Liver (tissue), 8 donors: ENCODE measurements at regions not wholly inside any gene's neighbourhood (a gene's known extent, or its start where the extent isn't known, plus 50 kb on each side); places are given as distances from the start of the nearest gene placed in this dataset.

Source experiments
- DNase-seq: peaks from one replicate; pipeline ENCODE4 v3.0.0-alpha.2; 2017; ENCODE audit warnings: low spot score
- H3K27ac ChIP-seq, 2 donors: one replicate each; pipeline ENCODE4 v1.7.0; 2013; ENCODE audit warnings: inconsistent platforms in 2 of 2, low read length in 2 of 2, control low read depth in 1 of 2, low read depth in 1 of 2, mild to moderate bottlenecking in 1 of 2
- H3K27me3 ChIP-seq, 4 donors: one replicate each; pipeline versions ENCODE4 v1.6.1 to v1.7.0; 2013; ENCODE audit warnings: low read length in 3 of 4, inconsistent platforms in 1 of 4, mild to moderate bottlenecking in 1 of 4, moderate library complexity in 1 of 4; ENCODE audit not compliant: control insufficient read depth in 4 of 4, insufficient read depth in 4 of 4
- H3K36me3 ChIP-seq, 4 donors: one replicate each; pipeline versions ENCODE4 v1.6.1 to v1.7.0; 2013; ENCODE audit warnings: low read length in 3 of 4, mild to moderate bottlenecking in 3 of 4, low read depth in 1 of 4, moderate library complexity in 1 of 4; ENCODE audit not compliant: control insufficient read depth in 4 of 4, insufficient read depth in 3 of 4
- H3K4me1 ChIP-seq, 4 donors: one replicate each; pipeline versions ENCODE4 v1.6.1 to v1.7.0; 2013; ENCODE audit warnings: low read length in 3 of 4, mild to moderate bottlenecking in 3 of 4, moderate library complexity in 1 of 4; ENCODE audit not compliant: control insufficient read depth in 4 of 4, insufficient read depth in 4 of 4
- H3K4me3 ChIP-seq, 3 donors: one replicate each; pipeline versions ENCODE4 v1.6.1 to v1.7.0; 2013; ENCODE audit warnings: low read length in 3 of 3, control low read depth in 1 of 3, low read depth in 1 of 3, mild to moderate bottlenecking in 1 of 3
- H3K9ac ChIP-seq, 2 donors: one replicate each; pipeline ENCODE4 v1.7.0; 2013; ENCODE audit warnings: low read length in 2 of 2, mild to moderate bottlenecking in 2 of 2, moderate library complexity in 2 of 2, control low read depth in 1 of 2, low read depth in 1 of 2
- H3K9me3 ChIP-seq, 4 donors: one replicate each; pipeline versions ENCODE4 v1.6.1 to v1.7.0; 2013; ENCODE audit warnings: low read length in 3 of 4; ENCODE audit not compliant: control insufficient read depth in 4 of 4
- EGR1 ChIP-seq, 2 donors: IDR thresholded peaks; 2 replicates each; pipeline ENCODE4 v1.6.1; 2016 to 2018; ENCODE audit warnings: antibody characterized with exemption in 2 of 2, low read depth in 2 of 2
- FOXA2 ChIP-seq: IDR thresholded peaks from 2 replicates; pipeline ENCODE4 v1.6.1; 2016; ENCODE audit warnings: antibody characterized with exemption
- GABPA ChIP-seq, 2 donors: IDR thresholded peaks in 1 of 2; conservative IDR thresholded peaks in 1 of 2; 2 replicates each; pipeline ENCODE4 v1.6.1; 2016; ENCODE audit warnings: antibody characterized with exemption in 2 of 2, mild to moderate bottlenecking in 1 of 2, moderate library complexity in 1 of 2
- HNF4A ChIP-seq, 2 donors: conservative IDR thresholded peaks; 2 replicates each; pipeline ENCODE4 v1.6.1; 2016; ENCODE audit warnings: antibody characterized with exemption in 2 of 2, mild to moderate bottlenecking in 2 of 2
- HNF4G ChIP-seq: IDR thresholded peaks from 2 replicates; pipeline ENCODE4 v1.6.1; 2016; ENCODE audit warnings: antibody characterized with exemption
- JUND ChIP-seq, 2 donors: IDR thresholded peaks; 2 replicates each; pipeline ENCODE4 v1.6.1; 2016; ENCODE audit warnings: antibody characterized with exemption in 2 of 2
- NR2F2 ChIP-seq: IDR thresholded peaks from 2 replicates; pipeline ENCODE4 v1.6.1; 2016; ENCODE audit warnings: antibody characterized with exemption
- RAD21 ChIP-seq, 2 donors: IDR thresholded peaks; 2 replicates each; pipeline ENCODE4 v1.6.1; 2016; ENCODE audit warnings: antibody characterized with exemption in 2 of 2, mild to moderate bottlenecking in 2 of 2
- RXRA ChIP-seq, 2 donors: IDR thresholded peaks; 2 replicates each; pipeline ENCODE4 v1.6.1; 2017 to 2018; ENCODE audit warnings: antibody characterized with exemption in 2 of 2, mild to moderate bottlenecking in 1 of 2
- SP1 ChIP-seq: IDR thresholded peaks from 2 replicates; pipeline ENCODE4 v1.6.1; 2018; ENCODE audit warnings: antibody characterized with exemption, mild to moderate bottlenecking
- TAF1 ChIP-seq: conservative IDR thresholded peaks from 2 replicates; pipeline ENCODE4 v1.6.1; 2016; ENCODE audit warnings: antibody characterized with exemption, mild to moderate bottlenecking
- YY1 ChIP-seq: IDR thresholded peaks from 2 replicates; pipeline ENCODE4 v1.6.1; 2016; ENCODE audit warnings: antibody characterized with exemption, mild to moderate bottlenecking
- WGBS: extraction: QIAGEN DNeasy Blood & Tissue Kit; methylation state at CpG from one replicate; pipeline ENCODE4 v1.1.7; 2013; 5-methylcytosine and 5-hydroxymethylcytosine counted together
- TF ChIP-seq, protein P1 (sequence below): fragments of 150-350 bp; IDR thresholded peaks from 2 replicates; pipeline ENCODE4 v1.5.1; 2017; ENCODE audit warnings: improper control_type of control experiment, low read depth, low read length; ENCODE audit not compliant: missing input control
- TF ChIP-seq, protein P2 (sequence below): IDR thresholded peaks from 2 replicates; pipeline ENCODE4 v1.6.1; 2016; ENCODE audit warnings: antibody characterized with exemption, mild to moderate bottlenecking
- TF ChIP-seq, protein P3 (sequence below): IDR thresholded peaks from 2 replicates; pipeline ENCODE4 v1.6.1; 2016; ENCODE audit warnings: antibody characterized with exemption
- TF ChIP-seq, protein P4 (sequence below): IDR thresholded peaks from 2 replicates; pipeline ENCODE4 v1.6.1; 2016; ENCODE audit warnings: antibody characterized with exemption
- donor health status: healthy.
- donor health status: healthy.
- donor health status: healthy.
- donor health status: healthy.
- donor health status: healthy.

DNA sequence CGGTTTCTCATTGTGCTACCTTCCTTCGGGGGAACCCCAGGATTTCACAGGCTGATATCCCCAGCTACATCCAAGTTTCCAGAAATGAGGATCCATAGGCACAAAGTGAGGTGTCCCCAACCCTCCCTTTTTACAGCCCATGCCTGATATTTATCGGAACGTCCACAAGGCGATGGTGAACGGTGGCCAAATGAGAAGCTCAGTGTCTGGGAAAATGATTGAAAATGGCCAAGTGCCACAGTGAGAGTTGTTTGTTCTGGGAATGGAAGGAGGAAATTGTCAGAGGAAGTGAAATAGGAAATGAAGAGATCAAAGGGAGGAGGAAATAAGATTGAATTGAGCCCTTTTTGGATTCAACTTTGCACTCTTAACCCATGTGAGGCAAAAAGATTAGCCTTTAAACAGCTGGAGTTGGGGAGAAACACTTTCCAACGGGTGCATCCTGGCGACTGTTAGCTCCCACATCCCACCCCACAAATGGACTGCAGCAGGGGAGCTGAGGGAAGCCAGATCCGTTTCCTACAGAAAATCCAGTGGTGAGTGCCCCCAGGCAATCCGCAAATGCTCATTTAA lies 294.4 kb upstream of the IRX5 start:
- DNase-seq: no peak
- H3K27me3 ChIP-seq: no peaks in the 10 kb centered on the region
- 71% methylated on average over 10 of the region's 10 CpGs for WGBS
- no peaks in the 10 kb centered on the region for H3K36me3 ChIP-seq
- H3K9ac ChIP-seq: no peak overlapping the region
- no peak overlapping the region for H3K4me3 ChIP-seq
- H3K27ac ChIP-seq: no peak overlapping the region
- no peaks in the 10 kb centered on the region for H3K9me3 ChIP-seq
- no peak for TF ChIP-seq HNF4G
- TF ChIP-seq SP1: no peak
- peak; percentile 59 for TF ChIP-seq NR2F2
- TF ChIP-seq GABPA (IDR thresholded peaks at IDR 0.05 in 1 of 2, conservative IDR thresholded peaks at IDR 0.05 in 1 of 2): no peak
- no peak for TF ChIP-seq YY1
- H3K4me1 ChIP-seq: no peaks in the 10 kb centered on the region

DNA sequence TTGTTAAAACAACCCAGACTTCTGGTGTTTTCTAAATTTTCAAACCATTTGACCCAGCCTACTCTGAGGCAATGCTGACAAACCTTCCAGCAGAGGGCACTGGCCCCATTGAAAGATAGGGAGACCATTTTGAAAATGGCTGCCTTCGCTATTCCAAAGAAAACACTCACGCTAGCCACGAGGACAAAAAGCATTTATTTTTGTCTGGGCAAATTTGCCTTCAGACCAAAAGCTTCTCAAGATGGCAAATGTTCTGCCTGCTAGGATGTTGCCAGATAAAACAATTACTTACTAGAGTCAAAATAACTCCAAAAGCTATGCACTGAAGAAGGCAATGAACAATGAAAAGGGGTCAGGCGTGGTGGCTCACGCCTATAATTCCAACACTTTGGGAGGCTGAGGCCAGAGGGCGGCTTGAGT lies 296.7 kb upstream of the IRX5 start:
- Histone ChIP-seq H3K36me3 (no peaks in the 10 kb centered on the region), H3K27me3 (no peaks in the 10 kb centered on the region), H3K9ac (no peak overlapping the region), H3K4me3 (no peak overlapping the region), H3K9me3 (no peaks in the 10 kb centered on the region), H3K27ac (no peak overlapping the region), H3K4me1 (peaks cover 2 to 6% (median 4%) of the 10 kb centered on the region in 4 donors)
- TF ChIP-seq FOXA2 (no peak), YY1 (peak; percentile 92), RAD21 (IDR thresholded peaks at IDR 0.05) (peak; percentile 61 to 64)
- TF ChIP-seq, protein P1, sequence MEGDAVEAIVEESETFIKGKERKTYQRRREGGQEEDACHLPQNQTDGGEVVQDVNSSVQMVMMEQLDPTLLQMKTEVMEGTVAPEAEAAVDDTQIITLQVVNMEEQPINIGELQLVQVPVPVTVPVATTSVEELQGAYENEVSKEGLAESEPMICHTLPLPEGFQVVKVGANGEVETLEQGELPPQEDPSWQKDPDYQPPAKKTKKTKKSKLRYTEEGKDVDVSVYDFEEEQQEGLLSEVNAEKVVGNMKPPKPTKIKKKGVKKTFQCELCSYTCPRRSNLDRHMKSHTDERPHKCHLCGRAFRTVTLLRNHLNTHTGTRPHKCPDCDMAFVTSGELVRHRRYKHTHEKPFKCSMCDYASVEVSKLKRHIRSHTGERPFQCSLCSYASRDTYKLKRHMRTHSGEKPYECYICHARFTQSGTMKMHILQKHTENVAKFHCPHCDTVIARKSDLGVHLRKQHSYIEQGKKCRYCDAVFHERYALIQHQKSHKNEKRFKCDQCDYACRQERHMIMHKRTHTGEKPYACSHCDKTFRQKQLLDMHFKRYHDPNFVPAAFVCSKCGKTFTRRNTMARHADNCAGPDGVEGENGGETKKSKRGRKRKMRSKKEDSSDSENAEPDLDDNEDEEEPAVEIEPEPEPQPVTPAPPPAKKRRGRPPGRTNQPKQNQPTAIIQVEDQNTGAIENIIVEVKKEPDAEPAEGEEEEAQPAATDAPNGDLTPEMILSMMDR: peak; percentile 39
- no peak for DNase-seq
- WGBS: 75% methylated on average over 6 of the region's 6 CpGs

DNA sequence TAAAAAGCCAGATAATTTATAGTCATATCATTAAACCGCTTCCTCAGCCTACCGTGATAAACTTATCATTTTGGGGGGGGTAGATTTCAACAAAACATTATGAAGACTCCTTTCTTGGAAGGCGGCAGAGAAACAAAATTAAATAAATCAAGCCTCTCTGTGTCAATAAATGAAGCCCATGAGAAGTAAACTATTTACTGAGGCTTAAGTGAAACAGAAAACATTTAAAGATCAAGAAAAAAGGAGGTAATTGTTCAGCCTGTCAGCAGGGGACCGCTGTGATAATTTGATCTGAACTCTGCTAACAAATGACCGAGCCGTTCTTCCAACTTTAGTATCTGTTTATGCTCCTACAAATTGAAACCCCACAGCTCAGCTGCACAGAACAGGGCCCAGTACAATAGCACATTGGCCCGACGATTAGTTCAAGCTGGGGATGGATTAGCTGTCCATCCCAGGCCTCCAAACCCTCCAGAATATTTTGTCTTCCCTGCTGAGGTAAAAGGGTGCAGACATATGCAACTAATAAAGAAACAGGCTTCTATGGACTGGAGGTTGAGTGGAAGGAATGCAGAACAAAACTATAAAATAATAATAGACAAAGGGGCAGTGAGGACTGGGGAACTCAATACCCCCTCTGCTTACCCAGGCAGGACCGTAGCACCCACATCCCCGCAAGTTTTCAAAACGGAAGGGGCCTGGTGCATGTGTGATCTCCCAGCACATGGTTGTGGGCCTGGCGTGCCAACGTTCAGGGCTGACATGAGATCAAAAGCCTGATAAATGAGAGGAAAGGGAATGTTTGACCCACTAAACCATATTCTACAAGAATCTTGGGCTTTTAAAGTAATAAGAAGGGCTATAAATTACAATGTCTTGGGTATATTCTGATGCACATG lies 298.1 kb upstream of the IRX5 start:
- WGBS: 76% methylated on average over 13 of the region's 13 CpGs
- peaks cover 2 to 7% (median 5%) of the 10 kb centered on the region in 4 donors for H3K4me1 ChIP-seq
- H3K4me3 ChIP-seq: no peak overlapping the region
- no peak overlapping the region for H3K27ac ChIP-seq
- H3K9ac ChIP-seq: no peak overlapping the region
- H3K9me3 ChIP-seq: no peaks in the 10 kb centered on the region
- no peaks in the 10 kb centered on the region for H3K36me3 ChIP-seq
- DNase-seq: no peak
- no peaks in the 10 kb centered on the region for H3K27me3 ChIP-seq
- no peak for TF ChIP-seq RAD21 (IDR thresholded peaks at IDR 0.05)
- TF ChIP-seq, protein P1: no peak
- no peak for TF ChIP-seq GABPA (IDR thresholded peaks at IDR 0.05 in 1 of 2, conservative IDR thresholded peaks at IDR 0.05 in 1 of 2)
- TF ChIP-seq, protein P2, sequence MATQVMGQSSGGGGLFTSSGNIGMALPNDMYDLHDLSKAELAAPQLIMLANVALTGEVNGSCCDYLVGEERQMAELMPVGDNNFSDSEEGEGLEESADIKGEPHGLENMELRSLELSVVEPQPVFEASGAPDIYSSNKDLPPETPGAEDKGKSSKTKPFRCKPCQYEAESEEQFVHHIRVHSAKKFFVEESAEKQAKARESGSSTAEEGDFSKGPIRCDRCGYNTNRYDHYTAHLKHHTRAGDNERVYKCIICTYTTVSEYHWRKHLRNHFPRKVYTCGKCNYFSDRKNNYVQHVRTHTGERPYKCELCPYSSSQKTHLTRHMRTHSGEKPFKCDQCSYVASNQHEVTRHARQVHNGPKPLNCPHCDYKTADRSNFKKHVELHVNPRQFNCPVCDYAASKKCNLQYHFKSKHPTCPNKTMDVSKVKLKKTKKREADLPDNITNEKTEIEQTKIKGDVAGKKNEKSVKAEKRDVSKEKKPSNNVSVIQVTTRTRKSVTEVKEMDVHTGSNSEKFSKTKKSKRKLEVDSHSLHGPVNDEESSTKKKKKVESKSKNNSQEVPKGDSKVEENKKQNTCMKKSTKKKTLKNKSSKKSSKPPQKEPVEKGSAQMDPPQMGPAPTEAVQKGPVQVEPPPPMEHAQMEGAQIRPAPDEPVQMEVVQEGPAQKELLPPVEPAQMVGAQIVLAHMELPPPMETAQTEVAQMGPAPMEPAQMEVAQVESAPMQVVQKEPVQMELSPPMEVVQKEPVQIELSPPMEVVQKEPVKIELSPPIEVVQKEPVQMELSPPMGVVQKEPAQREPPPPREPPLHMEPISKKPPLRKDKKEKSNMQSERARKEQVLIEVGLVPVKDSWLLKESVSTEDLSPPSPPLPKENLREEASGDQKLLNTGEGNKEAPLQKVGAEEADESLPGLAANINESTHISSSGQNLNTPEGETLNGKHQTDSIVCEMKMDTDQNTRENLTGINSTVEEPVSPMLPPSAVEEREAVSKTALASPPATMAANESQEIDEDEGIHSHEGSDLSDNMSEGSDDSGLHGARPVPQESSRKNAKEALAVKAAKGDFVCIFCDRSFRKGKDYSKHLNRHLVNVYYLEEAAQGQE: no peak
- no peak for TF ChIP-seq YY1
- TF ChIP-seq JUND (IDR thresholded peaks at IDR 0.05): no peak
- TF ChIP-seq NR2F2: no peak
- TF ChIP-seq FOXA2: no peak
- TF ChIP-seq, protein P3, sequence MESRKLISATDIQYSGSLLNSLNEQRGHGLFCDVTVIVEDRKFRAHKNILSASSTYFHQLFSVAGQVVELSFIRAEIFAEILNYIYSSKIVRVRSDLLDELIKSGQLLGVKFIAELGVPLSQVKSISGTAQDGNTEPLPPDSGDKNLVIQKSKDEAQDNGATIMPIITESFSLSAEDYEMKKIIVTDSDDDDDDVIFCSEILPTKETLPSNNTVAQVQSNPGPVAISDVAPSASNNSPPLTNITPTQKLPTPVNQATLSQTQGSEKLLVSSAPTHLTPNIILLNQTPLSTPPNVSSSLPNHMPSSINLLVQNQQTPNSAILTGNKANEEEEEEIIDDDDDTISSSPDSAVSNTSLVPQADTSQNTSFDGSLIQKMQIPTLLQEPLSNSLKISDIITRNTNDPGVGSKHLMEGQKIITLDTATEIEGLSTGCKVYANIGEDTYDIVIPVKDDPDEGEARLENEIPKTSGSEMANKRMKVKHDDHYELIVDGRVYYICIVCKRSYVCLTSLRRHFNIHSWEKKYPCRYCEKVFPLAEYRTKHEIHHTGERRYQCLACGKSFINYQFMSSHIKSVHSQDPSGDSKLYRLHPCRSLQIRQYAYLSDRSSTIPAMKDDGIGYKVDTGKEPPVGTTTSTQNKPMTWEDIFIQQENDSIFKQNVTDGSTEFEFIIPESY: no peak
- TF ChIP-seq TAF1: no peak
- no peak for TF ChIP-seq SP1
- no peak for TF ChIP-seq HNF4A (conservative IDR thresholded peaks at IDR 0.05)
- TF ChIP-seq, protein P4, sequence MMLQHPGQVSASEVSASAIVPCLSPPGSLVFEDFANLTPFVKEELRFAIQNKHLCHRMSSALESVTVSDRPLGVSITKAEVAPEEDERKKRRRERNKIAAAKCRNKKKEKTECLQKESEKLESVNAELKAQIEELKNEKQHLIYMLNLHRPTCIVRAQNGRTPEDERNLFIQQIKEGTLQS: no peak
- no peak for TF ChIP-seq RXRA (IDR thresholded peaks at IDR 0.05)
- no peak for TF ChIP-seq EGR1 (IDR thresholded peaks at IDR 0.05; ENCODE audit: low read depth in 2 of 2)
